Breast epithelium (tissue), 4 donors: ENCODE measurements at regions not wholly inside any gene's neighbourhood (a gene's known extent, or its start where the extent isn't known, plus 50 kb on each side); places are given as distances from the start of the nearest gene placed in this dataset.

ENCODE experiments used
- DNase-seq, 2 donors: peaks; one replicate each; pipeline ENCODE4 v3.0.0-alpha.2; 2019; ENCODE audit warnings: low spot score in 2 of 2
- H3K27ac ChIP-seq, 2 donors: fragments of 200-600 bp; sonication (generic) in 1 of 2; one replicate each; pipeline ENCODE4 v1.5.1; 2016 to 2019; ENCODE audit warnings: mild to moderate bottlenecking in 1 of 2
- H3K27me3 ChIP-seq, 2 donors: fragments of 200-600 bp; sonication (generic) in 1 of 2; one replicate each; pipeline versions ENCODE4 v1.5.1 to v1.6.0; 2017 to 2019; ENCODE audit warnings: control low read depth in 1 of 2, mild to moderate bottlenecking in 1 of 2
- H3K36me3 ChIP-seq: fragments of 200-600 bp; one replicate; pipeline ENCODE4 v1.5.1; 2019
- H3K4me1 ChIP-seq, 2 donors: fragments of 200-600 bp; sonication (generic); one replicate each; pipeline ENCODE4 v1.5.1; 2016 to 2019; ENCODE audit warnings: control low read depth in 1 of 2
- H3K4me3 ChIP-seq, 3 donors: fragments of 200-600 bp; sonication (generic); 1 replicate in 2 of 3; 2 replicates in 1 of 3; pipeline ENCODE4 v1.5.1; 2016 to 2019; ENCODE audit warnings: mild to moderate bottlenecking in 3 of 3, moderate library complexity in 2 of 3
- H3K9me3 ChIP-seq, 2 donors: fragments of 200-600 bp; sonication (generic) in 1 of 2; one replicate each; pipeline ENCODE4 v1.5.1; 2016 to 2019; ENCODE audit warnings: control low read depth in 1 of 2
- POLR2A ChIP-seq: fragments of 450-650 bp; IDR thresholded peaks from one replicate; pipeline ENCODE4 v1.6.1; 2016; ENCODE audit warnings: antibody characterized with exemption, mild to moderate bottlenecking, moderate library complexity
- POLR2AphosphoS5 ChIP-seq, 3 donors: sonication (generic); formaldehyde crosslinking; IDR thresholded peaks; one replicate each; pipeline ENCODE4 v1.6.1; 2017; ENCODE audit warnings: antibody characterized with exemption in 3 of 3
- intact Hi-C: fragments of 100-400 bp; cut with DNase I; formaldehyde crosslinking; loops from one replicate; pipeline ENCODE4 v1.15.1; 2023; ENCODE audit warnings: low total_unique reads
- TF ChIP-seq, protein P1 (sequence below), 3 donors: fragments of 450-650 bp; IDR thresholded peaks; one replicate each; pipeline ENCODE4 v1.5.1; 2016 to 2017; ENCODE audit warnings: antibody characterized with exemption in 3 of 3, mild to moderate bottlenecking in 3 of 3, moderate library complexity in 3 of 3

- no peak for TF ChIP-seq POLR2A
- TF ChIP-seq, protein P1, sequence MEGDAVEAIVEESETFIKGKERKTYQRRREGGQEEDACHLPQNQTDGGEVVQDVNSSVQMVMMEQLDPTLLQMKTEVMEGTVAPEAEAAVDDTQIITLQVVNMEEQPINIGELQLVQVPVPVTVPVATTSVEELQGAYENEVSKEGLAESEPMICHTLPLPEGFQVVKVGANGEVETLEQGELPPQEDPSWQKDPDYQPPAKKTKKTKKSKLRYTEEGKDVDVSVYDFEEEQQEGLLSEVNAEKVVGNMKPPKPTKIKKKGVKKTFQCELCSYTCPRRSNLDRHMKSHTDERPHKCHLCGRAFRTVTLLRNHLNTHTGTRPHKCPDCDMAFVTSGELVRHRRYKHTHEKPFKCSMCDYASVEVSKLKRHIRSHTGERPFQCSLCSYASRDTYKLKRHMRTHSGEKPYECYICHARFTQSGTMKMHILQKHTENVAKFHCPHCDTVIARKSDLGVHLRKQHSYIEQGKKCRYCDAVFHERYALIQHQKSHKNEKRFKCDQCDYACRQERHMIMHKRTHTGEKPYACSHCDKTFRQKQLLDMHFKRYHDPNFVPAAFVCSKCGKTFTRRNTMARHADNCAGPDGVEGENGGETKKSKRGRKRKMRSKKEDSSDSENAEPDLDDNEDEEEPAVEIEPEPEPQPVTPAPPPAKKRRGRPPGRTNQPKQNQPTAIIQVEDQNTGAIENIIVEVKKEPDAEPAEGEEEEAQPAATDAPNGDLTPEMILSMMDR (IDR thresholded peaks at IDR 0.05): no peak
- TF ChIP-seq POLR2AphosphoS5 (IDR thresholded peaks at IDR 0.05): no peak
- Histone ChIP-seq H3K4me1 (no peaks in the 10 kb centered on the region), H3K9me3 (no peaks in the 10 kb centered on the region), H3K27ac (peak overlapping the region in 1 of 2 donors; percentile 62), H3K27me3 (no peaks in the 10 kb centered on the region), H3K4me3 (no peak overlapping the region), H3K36me3 (no peaks in the 10 kb centered on the region)
- no peak for DNase-seq
- intact Hi-C loops: no loop called here
Measured at GRCh38 chr10:33126742-33127141, 168.7 kb upstream of the ITGB1 start.

- Histone ChIP-seq H3K9me3 (no peaks in the 10 kb centered on the region), H3K27me3 (no peaks in the 10 kb centered on the region), H3K4me1 (no peaks in the 10 kb centered on the region), H3K36me3 (no peaks in the 10 kb centered on the region), H3K27ac (peak overlapping the region in 1 of 2 donors; percentile 34), H3K4me3 (no peak overlapping the region)
- intact Hi-C loops: no loop called here
- DNase-seq: no peak
- TF ChIP-seq POLR2A (no peak), POLR2AphosphoS5 (IDR thresholded peaks at IDR 0.05) (no peak)
- TF ChIP-seq, protein P1 (IDR thresholded peaks at IDR 0.05): no peak
Measured at GRCh38 chr10:33125522-33126517, 167.8 kb upstream of the ITGB1 start.

GRCh38 chr10:33125111-33125510, 167.1 kb upstream of the ITGB1 start:
- no peaks in the 10 kb centered on the region for H3K4me1 ChIP-seq
- H3K27ac ChIP-seq: no peak overlapping the region

GRCh38 chr10:33123680-33124079, 165.7 kb upstream of the ITGB1 start:
- Histone ChIP-seq H3K4me1 (no peaks in the 10 kb centered on the region), H3K4me3 (no peak overlapping the region), H3K9me3 (no peaks in the 10 kb centered on the region), H3K27ac (no peak overlapping the region), H3K36me3 (no peaks in the 10 kb centered on the region), H3K27me3 (no peaks in the 10 kb centered on the region)
- DNase-seq: no peak
- intact Hi-C loops: no loop called here
- TF ChIP-seq, protein P1 (IDR thresholded peaks at IDR 0.05): no peak
- no peak for TF ChIP-seq POLR2AphosphoS5 (IDR thresholded peaks at IDR 0.05)
- TF ChIP-seq POLR2A: no peak

More at GRCh38 chr10:33125111-33125510, 167.1 kb upstream of the ITGB1 start:
- TF ChIP-seq POLR2AphosphoS5 (IDR thresholded peaks at IDR 0.05): no peak
- no peak for TF ChIP-seq POLR2A
- TF ChIP-seq, protein P1 (IDR thresholded peaks at IDR 0.05): no peak
- intact Hi-C loops: no loop called here
- no peak for DNase-seq
- no peaks in the 10 kb centered on the region for H3K36me3 ChIP-seq
- no peaks in the 10 kb centered on the region for H3K9me3 ChIP-seq
- H3K27me3 ChIP-seq: no peaks in the 10 kb centered on the region
- H3K4me3 ChIP-seq: no peak overlapping the region

DNA sequence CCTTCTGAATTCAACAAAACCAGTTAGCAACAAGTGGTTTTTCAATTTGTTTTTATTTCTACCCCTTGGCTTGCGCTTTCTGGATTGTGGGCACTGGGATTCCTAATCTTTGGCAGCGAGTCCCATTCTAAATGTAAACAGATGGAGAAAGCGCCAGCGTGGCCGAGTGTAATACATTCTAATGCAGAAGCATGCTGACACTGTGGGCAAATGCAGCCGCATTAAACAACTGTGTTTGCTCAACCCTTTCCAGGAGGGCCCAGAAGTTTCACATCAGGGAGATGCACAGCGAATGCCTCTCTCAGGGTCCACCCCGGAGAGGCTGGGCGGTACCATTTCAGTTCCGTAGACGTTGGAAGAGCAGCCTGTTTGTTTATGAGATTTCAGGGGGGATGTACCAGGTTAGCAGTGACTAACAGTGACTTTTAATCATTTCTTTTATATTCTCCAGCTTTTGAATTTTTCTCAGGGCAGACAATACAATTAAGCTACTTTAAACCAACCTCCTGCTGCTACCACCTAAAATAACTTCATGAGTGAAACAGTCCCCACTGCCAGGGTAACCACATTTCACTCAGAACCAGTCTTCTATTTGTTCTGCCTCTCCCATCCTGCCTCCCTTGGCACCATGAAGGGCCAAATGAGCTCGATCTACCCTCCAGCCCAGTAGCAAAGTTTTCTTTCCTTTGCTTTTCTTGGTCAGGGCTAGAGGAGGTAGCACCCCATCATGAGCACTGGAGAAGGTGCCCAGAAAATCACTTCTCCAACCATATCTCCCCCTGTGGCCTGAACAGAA, 164.2 kb upstream of the ITGB1 start:
- TF ChIP-seq POLR2A (no peak), POLR2AphosphoS5 (IDR thresholded peaks at IDR 0.05) (no peak)
- TF ChIP-seq, protein P1 (IDR thresholded peaks at IDR 0.05): no peak
- Histone ChIP-seq H3K27me3 (no peaks in the 10 kb centered on the region), H3K27ac (no peak overlapping the region), H3K4me3 (no peak overlapping the region), H3K36me3 (no peaks in the 10 kb centered on the region), H3K9me3 (no peaks in the 10 kb centered on the region), H3K4me1 (no peaks in the 10 kb centered on the region)
- DNase-seq: no peak
- intact Hi-C loops: no loop called here
